ENCODE measurements at regions not wholly inside any gene's neighbourhood (a gene's known extent, or its start where the extent isn't known, plus 50 kb on each side); places are given as distances from the start of the nearest gene placed in this dataset.

- DNase-seq = no peak
These were observed 222.6 kb downstream of the INSIG2 start for GRCh38 chr2:118310681-118311429.

GRCh38 chr2:118309946-118310680, 221.8 kb downstream of the INSIG2 start:
- DNase-seq = peak; percentile 43 to 60

DNA sequence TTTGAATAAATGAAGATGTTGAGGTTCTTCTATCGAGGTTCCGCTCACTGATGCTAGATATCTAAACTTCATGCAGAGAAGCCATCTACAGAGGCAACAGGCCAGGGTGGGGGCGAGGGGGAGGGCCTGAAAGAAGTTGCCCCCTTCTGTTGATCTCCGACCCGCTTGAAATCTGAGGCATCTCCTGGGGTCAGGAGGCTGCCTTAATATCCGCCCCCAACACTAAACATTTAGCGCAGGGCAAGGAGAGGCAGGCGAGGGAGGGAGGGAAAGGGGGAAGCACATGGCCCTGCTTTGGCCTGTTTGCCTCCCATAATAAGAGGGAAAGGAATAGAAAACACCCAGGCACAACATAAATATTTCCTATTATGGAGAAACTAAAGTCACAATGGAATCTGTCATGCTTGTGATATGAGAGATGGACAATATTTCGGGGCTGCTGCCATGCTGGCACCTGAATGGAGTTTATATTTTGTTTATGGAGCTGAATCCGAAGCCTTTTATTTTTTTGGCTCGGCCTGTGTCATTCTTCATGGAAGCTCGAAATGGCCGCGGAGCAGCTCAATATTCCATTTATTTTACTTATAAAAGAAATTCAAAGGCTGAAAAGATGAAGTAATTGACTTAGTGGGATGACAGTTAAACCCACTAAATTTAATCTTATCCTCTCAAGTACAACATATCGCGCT, 221.1 kb downstream of the INSIG2 start:
- no peak for DNase-seq

- no peak for DNase-seq
These were observed 219.6 kb downstream of the INSIG2 start for GRCh38 chr2:118307864-118308263.

- DNase-seq = no peak
These were observed 213.0 kb downstream of the INSIG2 start for GRCh38 chr2:118301248-118301647.

DNA sequence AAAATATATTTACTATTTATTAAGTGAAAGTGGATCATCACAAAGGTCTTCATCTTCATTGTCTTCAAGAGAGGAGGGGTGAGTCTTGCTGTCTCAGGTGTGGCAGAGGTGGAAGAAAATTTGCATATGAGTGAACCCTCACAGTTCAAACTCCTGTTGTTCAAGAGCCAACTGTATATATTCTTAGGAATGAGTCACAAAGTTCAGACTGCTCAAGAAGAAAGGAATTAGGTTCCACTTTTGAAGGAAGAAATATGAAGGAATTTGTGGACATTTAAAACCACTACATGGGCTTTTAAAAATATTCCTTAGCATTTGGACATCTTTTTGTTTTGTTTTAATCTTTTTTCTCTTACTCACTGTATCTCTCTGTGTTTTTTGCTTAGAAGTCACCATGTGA, 212.6 kb downstream of the INSIG2 start:
- DNase-seq = no peak

DNA sequence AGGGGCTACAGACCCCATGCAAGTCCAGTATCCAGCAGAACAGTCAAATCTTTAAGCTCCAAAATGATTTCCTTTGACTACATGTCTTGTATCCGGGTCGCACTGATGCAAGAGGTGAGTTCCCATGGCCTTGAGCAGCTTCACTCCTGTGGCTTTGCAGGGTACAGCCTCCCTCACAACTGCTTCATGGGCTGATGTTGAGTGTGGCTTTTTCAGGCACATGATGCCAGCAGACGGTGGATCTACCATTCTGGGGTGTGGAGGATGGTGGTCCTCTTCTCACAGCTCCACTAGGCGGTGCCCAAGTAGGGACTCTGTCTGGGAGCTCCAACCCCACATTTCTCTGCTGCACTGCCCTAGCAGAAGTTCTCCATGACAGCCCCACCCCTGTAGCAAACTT, 208.4 kb downstream of the INSIG2 start:
- DNase-seq = no peak

- DNase-seq = no peak
These were observed 207.5 kb downstream of the INSIG2 start for GRCh38 chr2:118295592-118296390.

DNA sequence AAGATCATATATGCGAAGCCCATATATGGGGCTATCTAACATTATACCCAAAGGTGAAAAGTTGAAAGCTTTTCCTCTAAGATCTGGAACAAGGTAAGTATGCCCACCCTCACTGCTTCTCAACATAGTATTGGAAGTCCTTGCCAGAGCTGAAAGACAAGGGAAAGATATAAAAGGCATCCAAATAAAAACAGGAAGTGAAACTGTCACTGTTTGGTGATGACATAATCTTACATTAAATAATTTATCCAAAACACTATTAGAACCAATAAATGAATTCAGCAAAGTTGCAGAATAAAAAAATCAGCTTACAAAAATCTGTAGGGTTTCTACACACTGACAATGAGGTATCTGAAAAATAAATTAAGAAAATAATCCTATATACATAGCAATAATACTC, 205.8 kb downstream of the INSIG2 start:
- no peak for DNase-seq

DNA sequence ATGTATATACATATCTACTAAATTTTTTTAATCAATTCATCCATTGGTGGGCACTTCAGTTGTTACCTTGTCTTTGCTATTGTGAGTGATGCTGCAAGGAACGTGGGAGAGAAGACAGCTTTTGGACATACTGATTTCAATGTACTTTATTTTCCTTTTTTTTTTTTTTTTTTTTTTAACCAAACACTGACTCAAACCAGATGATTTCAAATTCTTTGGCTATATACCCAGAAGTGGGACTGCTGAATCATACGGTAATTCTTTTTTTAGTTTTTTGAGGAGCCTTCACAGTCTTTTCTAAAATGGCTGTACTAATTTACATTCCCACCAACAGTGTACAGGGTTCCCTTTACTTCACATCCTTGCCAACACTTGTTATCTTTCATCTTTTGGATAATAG, 204.7 kb downstream of the INSIG2 start:
- DNase-seq = peak in 1 of 2 experiments; percentile 9

DNA sequence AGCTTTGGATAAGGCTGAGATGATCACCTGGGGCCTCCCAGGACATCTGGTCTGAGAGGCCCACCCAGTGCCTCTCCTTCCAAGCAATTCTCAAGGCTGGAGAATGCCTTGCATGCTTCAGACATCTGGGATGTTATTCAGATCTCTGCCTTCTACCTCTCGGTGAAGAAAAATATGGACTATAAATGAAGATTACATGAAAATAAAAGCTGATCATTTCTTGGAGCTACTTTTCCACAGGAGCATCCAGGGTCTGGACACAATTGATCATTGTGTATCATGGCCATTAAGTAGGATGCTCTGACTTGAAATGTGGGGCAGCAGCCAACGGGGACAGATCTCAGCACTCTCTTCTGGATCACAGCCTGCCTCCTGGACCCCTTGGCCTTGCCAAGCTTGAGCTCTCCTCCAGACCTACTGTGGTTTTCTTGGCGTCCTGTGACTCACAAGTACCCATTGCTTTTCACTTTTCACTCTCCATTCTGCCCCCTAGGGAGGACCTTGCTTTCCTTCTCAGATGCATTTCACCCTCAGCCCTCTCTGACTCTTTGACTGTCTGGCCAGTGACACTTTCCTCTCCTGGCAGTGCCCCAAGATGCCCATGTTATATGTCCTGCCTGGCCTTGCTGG, 203.1 kb downstream of the INSIG2 start:
- peak; percentile 38 to 86 for DNase-seq

GRCh38 chr2:118290411-118291250, 202.4 kb downstream of the INSIG2 start:
- DNase-seq = peak in 1 of 2 experiments; percentile 59

DNA sequence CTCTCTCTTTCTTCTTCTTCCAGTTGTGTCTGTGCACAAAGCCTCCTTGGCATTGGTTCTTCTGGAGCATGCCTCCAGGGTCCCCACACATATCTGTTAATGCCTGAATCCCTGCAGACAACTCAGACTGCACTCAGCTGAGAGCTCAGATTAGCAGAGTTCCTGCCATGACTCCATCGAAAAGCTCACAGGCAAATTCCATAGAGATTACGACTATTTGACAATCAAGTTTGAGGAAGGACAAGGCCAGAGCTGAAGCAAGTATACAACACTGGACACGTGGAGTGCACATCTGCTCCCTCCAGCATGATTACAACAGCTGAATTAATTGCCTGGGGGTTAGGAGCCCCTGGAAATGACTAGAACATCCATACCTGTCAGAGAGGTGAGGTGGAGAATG, 190.7 kb downstream of the INSIG2 start:
- no peak for DNase-seq

- no peak for DNase-seq
These were observed 189.8 kb downstream of the INSIG2 start for GRCh38 chr2:118278046-118278445.

DNA sequence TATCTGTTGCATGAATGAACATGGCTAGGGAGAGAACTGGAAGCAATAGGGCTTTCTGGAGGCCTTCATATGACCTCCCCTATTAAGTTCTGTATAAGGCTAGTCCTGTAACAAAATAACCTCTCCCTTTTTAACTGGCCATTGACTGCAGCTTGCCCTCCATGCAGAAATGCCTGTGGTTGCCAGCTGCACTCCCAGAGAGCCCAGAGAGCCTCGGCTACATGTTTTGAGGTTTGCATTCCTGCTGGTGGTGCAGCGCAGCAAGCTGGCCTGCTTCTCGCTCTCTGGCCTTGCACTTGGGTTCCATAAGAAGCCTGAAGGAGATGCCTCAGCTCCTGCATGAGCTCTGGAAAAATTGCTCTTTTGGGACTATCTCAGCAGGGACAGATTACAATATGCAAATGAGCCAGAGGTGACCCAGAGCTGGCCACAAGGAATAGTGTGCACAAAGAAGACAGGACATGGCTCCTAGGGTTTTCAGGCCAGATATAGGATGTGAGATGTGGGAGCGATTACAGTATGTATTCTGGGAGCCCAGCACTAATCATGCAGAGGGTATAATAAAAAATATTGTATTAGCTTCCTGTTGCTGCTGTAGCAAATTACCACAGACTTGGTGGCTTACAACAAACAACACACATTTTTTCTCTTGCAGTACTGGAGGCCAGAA, 186.7 kb downstream of the INSIG2 start:
- no peak for DNase-seq

- no peak for DNase-seq
These were observed 184.1 kb downstream of the INSIG2 start for GRCh38 chr2:118272391-118272790.

DNA sequence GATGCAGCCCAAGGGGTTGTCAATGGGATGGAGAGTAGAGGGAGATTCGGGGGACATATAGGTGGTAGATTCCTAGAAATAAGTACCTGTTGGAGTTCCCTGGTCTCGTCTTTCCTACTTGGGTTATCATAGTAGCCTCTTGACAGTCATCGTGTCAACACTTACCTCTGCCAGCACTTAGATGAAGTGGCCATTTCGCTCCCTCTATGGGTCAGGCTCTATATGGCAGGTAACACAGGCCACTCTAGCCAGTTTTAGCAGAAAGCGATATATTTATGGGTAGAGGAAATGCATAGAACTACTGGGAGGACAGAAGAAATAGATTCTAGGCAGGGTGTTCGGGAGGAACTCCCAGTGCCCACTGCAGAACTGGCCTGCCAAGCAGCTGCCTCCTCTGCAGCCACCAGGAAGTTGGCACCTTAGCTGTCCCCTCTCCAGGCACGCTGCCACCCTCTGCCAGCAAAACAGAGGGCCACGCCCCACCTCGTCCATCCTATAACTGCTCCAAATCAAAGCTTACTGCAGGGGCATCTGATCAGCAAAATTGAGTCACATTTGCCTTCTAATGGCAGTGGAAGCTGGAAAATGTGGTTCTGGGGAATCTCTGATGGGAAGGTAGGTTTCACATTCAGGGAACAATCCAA, 181.3 kb downstream of the INSIG2 start:
- DNase-seq = no peak

GRCh38 chr2:118268268-118268667, 180.0 kb downstream of the INSIG2 start:
- DNase-seq = no peak

DNA sequence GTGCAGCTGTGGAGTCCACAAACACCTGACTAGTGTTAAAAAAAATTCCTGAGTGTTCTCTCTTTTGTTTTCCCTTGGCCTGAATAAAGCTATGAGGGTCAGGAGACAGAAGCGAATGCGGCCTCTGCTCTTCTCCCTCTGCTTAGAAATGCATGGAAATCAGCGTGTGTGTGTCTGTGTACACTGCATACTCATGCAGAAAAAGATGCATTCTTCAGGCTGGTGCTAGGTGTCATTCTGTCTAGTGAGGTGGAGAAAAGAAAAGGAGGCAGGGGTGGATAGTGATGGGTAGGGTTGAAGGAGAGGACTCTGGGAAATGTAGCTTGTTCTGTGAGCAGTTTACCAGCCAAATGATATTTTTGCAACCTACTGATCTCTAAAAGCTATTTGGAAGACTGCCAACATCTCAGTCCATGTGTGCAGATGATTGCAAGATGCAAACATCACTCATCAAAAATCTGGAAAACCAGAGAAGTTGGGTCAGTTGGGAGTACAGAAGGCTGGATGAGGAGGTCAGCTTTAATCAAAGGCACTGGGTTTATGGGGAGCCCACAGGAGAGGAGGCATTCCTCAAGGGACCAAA, 177.7 kb downstream of the INSIG2 start:
- peak in 1 of 2 experiments; percentile 34 for DNase-seq

Data from NCI-H446 (cell line).